ENCODE measurements at regions not wholly inside any gene's neighbourhood (a gene's known extent, or its start where the extent isn't known, plus 50 kb on each side); places are given as distances from the start of the nearest gene placed in this dataset.

- H4K20me1 ChIP-seq (ENCODE audit: insufficient read depth), result no peaks in the 10 kb centered on the region
- TF ChIP-seq SIN3A (IDR thresholded peaks at IDR 0.05; ENCODE audit: borderline replicate concordance, low read depth, low read length) (no peak), MEF2A (IDR thresholded peaks at IDR 0.05; ENCODE audit: borderline replicate concordance, low read depth) (no peak), GABPA (IDR thresholded peaks at IDR 0.05; ENCODE audit: low read depth) (no peak), POLR2AphosphoS5 (IDR thresholded peaks at IDR 0.05; ENCODE audit: low read depth, low read length) (no peak), NRF1 (IDR thresholded peaks at IDR 0.05; ENCODE audit: low read depth, low read length) (no peak), REST (IDR thresholded peaks at IDR 0.05; ENCODE audit: low read depth, low read length) (no peak), IRF3 (IDR thresholded peaks at IDR 0.05; ENCODE audit: low read depth, low read length) (no peak), TEAD4 (IDR thresholded peaks at IDR 0.05; ENCODE audit: borderline replicate concordance, insufficient read depth) (no peak), SMC3 (IDR thresholded peaks at IDR 0.05; ENCODE audit: low read depth, low read length) (no peak), YY1 (IDR thresholded peaks at IDR 0.05; ENCODE audit: low read depth) (no peak), RFX5 (IDR thresholded peaks at IDR 0.05; ENCODE audit: low read length) (no peak), MXI1 (IDR thresholded peaks at IDR 0.05; ENCODE audit: low read depth, low read length) (no peak), CTCF (IDR thresholded peaks at IDR 0.05) (no peak), EP300 (IDR thresholded peaks at IDR 0.05; ENCODE audit: borderline replicate concordance in 1 of 2, low read depth in 1 of 2, low read length in 1 of 2) (no peak), TCF12 (IDR thresholded peaks at IDR 0.05) (no peak), MAX (IDR thresholded peaks at IDR 0.05; ENCODE audit: low read depth) (no peak), EZH2phosphoT487 (IDR thresholded peaks at IDR 0.05; ENCODE audit: borderline replicate concordance, low read depth) (no peak), TAF1 (IDR thresholded peaks at IDR 0.05; ENCODE audit: borderline replicate concordance, low read depth, low read length) (no peak), ELF1 (IDR thresholded peaks at IDR 0.05) (no peak), RAD21 (IDR thresholded peaks at IDR 0.05; ENCODE audit: low read length) (no peak)
- H3K9ac ChIP-seq, result no peak overlapping the region
- no peak overlapping the region for H3K4me3 ChIP-seq (ENCODE audit: low read depth in 2 of 2, low read length in 1 of 2)
- no peaks in the 10 kb centered on the region for H3K9me2 ChIP-seq
- no peaks in the 10 kb centered on the region for H3F3A ChIP-seq (replicated peaks; ENCODE audit: insufficient read depth)
- DNase-seq, result no peak
- no peak overlapping the region for H2AFZ ChIP-seq (ENCODE audit: low read depth)
- no peaks in the 10 kb centered on the region for H3K27me3 ChIP-seq (ENCODE audit: insufficient read depth)
- H3K4me1 ChIP-seq (ENCODE audit: control insufficient read depth in 1 of 2, insufficient read depth in 2 of 2, low read depth in 1 of 2, low read length in 1 of 2), result no peaks in the 10 kb centered on the region
- 67% methylated on average over 1 of the region's 1 CpG for WGBS (ENCODE audit: low lambda C conversion rate)
- no peak overlapping the region for H3K4me2 ChIP-seq
- no peak overlapping the region for H3K27ac ChIP-seq (ENCODE audit: low read depth in 2 of 2, low read length in 1 of 2)
- H3K36me3 ChIP-seq (replicated peaks in 1 of 2; ENCODE audit: control insufficient read depth in 1 of 2, insufficient read depth in 2 of 2, low read length in 1 of 2), result no peaks in the 10 kb centered on the region
- ChIA-PET POLR2A (no interaction called here), CTCF (interaction anchor here (0.5 kb wide), 1 partner anchor 1332 kb away, joined by 3 read pairs; no protein-coding TSS in a partner anchor)
- H3K79me2 ChIP-seq (ENCODE audit: insufficient read depth), result no peaks in the 10 kb centered on the region
- no peaks in the 10 kb centered on the region for H3K9me3 ChIP-seq
Observed at GRCh38 chr2:140064243-140064642, 1284.1 kb upstream of the NXPH2 start.

Data from SK-N-SH (cell line).